Muscle of leg (tissue), 3 donors: ENCODE measurements at regions not wholly inside any gene's neighbourhood (a gene's known extent, or its start where the extent isn't known, plus 50 kb on each side); places are given as distances from the start of the nearest gene placed in this dataset.
"Not testable (repeated sequence)": the region's sequence is repeated elsewhere in the genome, so short reads cannot be mapped to it uniquely, and the experiment has no call there.

ENCODE experiments used
- DNase-seq: peaks from one replicate; pipeline ENCODE4 v3.0.0; 2013
- H3K27ac ChIP-seq: one replicate; pipeline ENCODE4 v1.5.1; 2013; ENCODE audit warnings: mild to moderate bottlenecking, low read length, control low read depth
- H3K27me3 ChIP-seq: one replicate; pipeline ENCODE4 v1.6.1; 2013; ENCODE audit warnings: low read length; ENCODE audit not compliant: control insufficient read depth, insufficient read depth
- H3K36me3 ChIP-seq: one replicate; pipeline ENCODE4 v1.6.1; 2013; ENCODE audit warnings: low read length; ENCODE audit not compliant: control insufficient read depth, insufficient read depth
- H3K4me1 ChIP-seq: one replicate; pipeline ENCODE4 v1.6.1; 2013; ENCODE audit warnings: low read length; ENCODE audit not compliant: control insufficient read depth, insufficient read depth
- H3K4me3 ChIP-seq: one replicate; pipeline ENCODE4 v1.5.1; 2013; ENCODE audit warnings: low read length, control low read depth
- H3K9me3 ChIP-seq: replicated peaks from 2 replicates; pipeline ENCODE4 v1.6.1; 2013; ENCODE audit warnings: low read depth, low read length; ENCODE audit not compliant: control insufficient read depth
- WGBS: methylation state at CpG from one replicate; pipeline ENCODE4 v1.1.5; 2013; ENCODE audit warnings: missing lambda C conversion rate; ENCODE audit not compliant: insufficient coverage; 5-methylcytosine and 5-hydroxymethylcytosine counted together

DNA sequence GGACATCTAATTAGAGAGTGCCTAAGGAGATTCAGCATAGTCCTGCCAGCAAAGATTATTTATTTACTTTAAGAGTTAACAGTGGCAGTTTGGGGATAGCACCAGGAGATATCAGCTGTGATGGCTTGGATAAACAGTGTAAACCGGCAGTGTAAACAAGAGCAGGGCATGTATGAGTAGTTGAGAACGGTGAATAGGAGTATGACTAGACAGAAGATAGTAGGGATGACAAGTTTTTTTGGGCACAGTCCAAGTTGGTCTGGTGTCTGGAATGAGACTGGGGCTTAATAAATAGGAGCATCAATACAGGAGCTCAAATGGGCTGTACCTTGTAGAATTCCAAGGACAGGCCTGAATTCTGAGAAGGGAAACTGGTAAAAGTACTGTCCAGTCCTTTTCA lies 123.0 kb upstream of the MDFIC2 start:
- H3K27ac ChIP-seq, H3K4me3 ChIP-seq, H3K9me3 ChIP-seq, H3K27me3 ChIP-seq, DNase-seq, H3K36me3 ChIP-seq, H3K4me1 ChIP-seq: not testable (repeated sequence)
- WGBS, result 78% methylated on average over 1 of the region's 2 CpGs

DNA sequence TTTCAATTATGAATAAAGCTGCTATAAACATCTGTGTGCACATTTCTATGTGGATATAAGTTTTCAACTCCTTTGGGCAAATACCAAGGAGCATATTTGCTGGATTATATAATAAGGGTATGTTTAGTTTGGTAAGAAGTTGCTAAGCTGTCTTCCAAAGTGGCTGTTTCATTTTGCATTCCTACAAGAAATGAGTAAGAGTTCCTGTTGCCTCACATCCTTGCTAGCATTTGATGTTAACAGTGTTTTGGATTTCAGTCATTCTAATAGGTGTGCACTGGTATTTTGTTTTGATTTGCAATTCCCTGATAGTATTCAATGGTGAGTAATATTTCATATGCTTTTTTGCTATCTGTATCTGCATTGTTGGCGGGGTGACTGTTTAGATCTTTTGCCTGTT lies 120.7 kb upstream of the MDFIC2 start:
- no peaks in the 10 kb centered on the region for H3K4me1 ChIP-seq
- no peaks in the 10 kb centered on the region for H3K27me3 ChIP-seq
- no peaks in the 10 kb centered on the region for H3K9me3 ChIP-seq
- no CpG with 5 or more reads among the region's 1 CpG for WGBS
- no peak for DNase-seq
- no peaks in the 10 kb centered on the region for H3K36me3 ChIP-seq
- no peak overlapping the region for H3K27ac ChIP-seq
- no peak overlapping the region for H3K4me3 ChIP-seq

DNA sequence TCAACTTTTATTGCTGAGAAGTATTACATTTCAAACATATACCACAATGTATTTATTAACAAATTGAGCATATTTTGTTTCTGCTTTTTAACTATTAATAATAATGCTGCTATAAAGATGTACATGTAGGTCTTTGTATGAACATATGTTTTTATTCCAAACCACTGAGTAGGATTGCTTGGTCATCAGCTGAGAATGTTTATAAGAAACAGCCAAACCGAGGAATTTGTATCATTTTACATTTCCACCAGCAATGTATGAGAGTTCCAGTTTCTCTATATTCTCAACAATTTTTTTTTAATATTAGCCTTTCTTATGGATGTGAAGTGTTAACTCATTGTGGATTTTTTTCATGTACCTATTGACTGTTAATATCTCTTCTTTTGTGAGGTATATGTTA lies 119.5 kb upstream of the MDFIC2 start:
- no peak overlapping the region for H3K27ac ChIP-seq
- H3K4me1 ChIP-seq, result no peaks in the 10 kb centered on the region
- no peaks in the 10 kb centered on the region for H3K27me3 ChIP-seq
- H3K4me3 ChIP-seq, result no peak overlapping the region
- H3K36me3 ChIP-seq, result no peaks in the 10 kb centered on the region
- no peak for DNase-seq
- WGBS, result no CpG with 5 or more reads among the region's 1 CpG
- no peaks in the 10 kb centered on the region for H3K9me3 ChIP-seq

DNA sequence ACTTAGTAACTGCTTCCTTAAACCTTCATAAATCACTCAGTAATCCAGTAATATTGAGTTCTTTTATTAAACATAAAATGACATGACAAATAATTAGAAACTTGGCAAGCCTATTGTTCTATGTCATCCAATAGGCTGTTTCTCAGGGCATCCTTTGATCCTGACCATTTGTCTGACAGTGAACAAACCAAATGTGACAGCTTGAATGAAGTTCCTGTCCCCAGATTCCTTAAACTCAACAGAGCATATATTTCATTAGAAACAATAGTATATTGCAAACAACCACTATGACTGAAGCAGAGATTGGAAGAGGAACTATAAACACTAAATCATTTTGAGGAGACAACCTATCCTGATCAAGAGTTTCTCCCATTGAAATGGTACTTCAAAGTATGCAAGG lies 113.6 kb upstream of the MDFIC2 start:
- H3K9me3 ChIP-seq, result no peaks in the 10 kb centered on the region
- no peaks in the 10 kb centered on the region for H3K36me3 ChIP-seq
- no peak for DNase-seq
- no peak overlapping the region for H3K4me3 ChIP-seq
- H3K4me1 ChIP-seq, result no peaks in the 10 kb centered on the region
- H3K27me3 ChIP-seq, result no peaks in the 10 kb centered on the region
- H3K27ac ChIP-seq, result no peak overlapping the region

DNA sequence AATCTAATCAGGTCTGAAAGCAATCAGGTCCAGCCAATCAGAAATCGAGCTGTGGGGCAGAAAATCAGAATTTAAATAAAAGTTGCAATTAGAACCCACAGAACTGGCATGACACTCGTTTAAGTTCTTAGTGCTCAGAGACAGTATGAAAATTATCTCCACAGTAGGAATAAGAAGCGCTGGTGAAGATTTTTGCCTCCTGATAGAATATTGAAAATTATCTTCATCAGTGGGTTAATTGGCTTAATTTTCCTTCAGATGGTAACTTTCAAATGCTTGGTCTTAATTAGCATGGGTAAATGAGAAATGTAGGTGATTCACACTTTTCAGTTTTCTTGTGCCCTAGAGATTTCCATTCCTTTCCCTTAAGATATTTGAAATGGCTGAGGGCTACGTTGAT lies 109.1 kb upstream of the MDFIC2 start:
- Histone ChIP-seq H3K27me3 (no peaks in the 10 kb centered on the region), H3K27ac (no peak overlapping the region), H3K4me3 (no peak overlapping the region), H3K9me3 (no peaks in the 10 kb centered on the region), H3K4me1 (no peaks in the 10 kb centered on the region), H3K36me3 (no peaks in the 10 kb centered on the region)
- no CpG with 5 or more reads among the region's 4 CpGs for WGBS
- no peak for DNase-seq

DNA sequence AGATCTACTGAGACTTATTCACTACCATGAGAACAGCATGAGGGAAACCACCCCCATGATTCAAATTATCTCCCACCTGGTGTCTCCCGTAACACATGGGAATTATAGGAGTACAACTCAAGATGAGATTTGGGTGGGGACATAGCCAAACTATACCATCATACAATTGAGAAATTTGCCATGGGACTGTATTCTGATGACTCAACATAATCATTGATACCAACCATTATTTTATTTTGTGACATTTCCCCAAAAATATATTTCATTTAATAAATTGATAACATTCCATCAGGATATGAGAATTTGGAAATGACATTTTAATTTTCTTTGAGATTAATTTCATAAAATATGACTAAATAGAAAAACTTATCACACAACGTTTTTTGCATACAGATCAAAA lies 96.6 kb upstream of the MDFIC2 start:
- no peak for DNase-seq
- no peaks in the 10 kb centered on the region for H3K27me3 ChIP-seq

DNA sequence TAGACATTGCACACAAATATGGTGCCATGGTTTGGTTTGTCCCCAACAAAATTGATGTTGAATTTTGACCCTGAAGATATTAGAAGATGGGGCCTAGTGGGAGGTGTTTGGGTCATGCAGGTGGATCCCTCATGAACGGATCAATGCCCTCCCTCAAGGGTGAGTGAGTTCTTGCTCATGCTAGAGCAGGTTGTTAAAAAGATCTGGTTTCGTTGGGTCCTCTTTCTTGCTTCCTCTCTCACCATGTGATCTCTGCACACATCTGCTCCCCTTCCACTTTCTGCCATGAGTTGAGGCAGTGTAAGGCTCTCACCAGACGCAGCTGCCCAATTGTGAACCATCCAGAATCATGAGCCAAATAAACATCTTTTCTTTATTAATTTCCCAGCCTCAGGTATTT lies 87.8 kb upstream of the MDFIC2 start:
- H3K27me3 ChIP-seq, result no peaks in the 10 kb centered on the region
- 83% methylated on average over 1 of the region's 3 CpGs for WGBS

More for the DNA sequence above, 96.6 kb upstream of the MDFIC2 start:
- no peak overlapping the region for H3K4me3 ChIP-seq
- WGBS, result no CpG with 5 or more reads among the region's 2 CpGs
- H3K9me3 ChIP-seq, result no peaks in the 10 kb centered on the region
- H3K27ac ChIP-seq, result no peak overlapping the region
- H3K36me3 ChIP-seq, result no peaks in the 10 kb centered on the region
- H3K4me1 ChIP-seq, result no peaks in the 10 kb centered on the region

DNA sequence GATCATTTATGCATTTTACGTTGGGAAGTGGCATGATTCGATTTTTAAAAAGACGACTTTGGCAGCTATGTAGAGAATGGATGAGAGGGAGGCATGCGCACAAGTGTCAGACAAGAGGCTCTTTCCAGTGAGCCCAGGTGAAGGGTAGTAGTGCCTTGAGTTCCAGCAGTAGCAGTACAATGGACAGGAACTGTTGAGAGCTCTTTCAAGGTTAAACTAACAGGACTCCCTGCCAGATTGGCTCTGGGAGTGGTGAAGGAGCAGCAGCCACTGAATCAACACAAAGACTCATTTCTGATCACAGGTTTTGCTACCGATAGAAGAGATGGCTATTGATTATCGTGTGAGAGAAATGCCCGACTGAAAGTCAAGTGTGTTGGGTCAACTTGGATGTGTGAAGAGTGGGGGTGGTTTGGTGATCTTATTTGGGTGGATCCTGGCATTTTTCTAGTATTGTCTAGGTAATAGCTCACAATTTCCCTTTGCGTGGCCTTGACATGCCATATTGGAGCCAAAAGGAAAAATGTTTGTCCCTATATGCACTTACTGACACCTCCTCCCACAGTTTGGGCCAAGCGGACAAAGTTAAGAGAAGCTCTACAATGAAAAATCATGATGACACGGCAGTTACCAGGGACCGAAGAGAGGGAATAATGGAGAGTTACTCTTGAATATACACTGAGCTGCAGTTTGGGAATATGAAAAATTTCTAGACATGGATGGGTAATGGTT lies 81.6 kb upstream of the MDFIC2 start:
- WGBS, result 98% methylated on average over 7 of the region's 11 CpGs
- Histone ChIP-seq H3K36me3 (no peaks in the 10 kb centered on the region), H3K4me3 (no peak overlapping the region), H3K4me1 (no peaks in the 10 kb centered on the region), H3K27me3 (no peaks in the 10 kb centered on the region), H3K9me3 (no peaks in the 10 kb centered on the region), H3K27ac (no peak overlapping the region)
- no peak for DNase-seq

More for the DNA sequence above, 87.8 kb upstream of the MDFIC2 start:
- Histone ChIP-seq H3K27ac (no peak overlapping the region), H3K4me3 (no peak overlapping the region), H3K4me1 (no peaks in the 10 kb centered on the region), H3K36me3 (no peaks in the 10 kb centered on the region), H3K9me3 (no peaks in the 10 kb centered on the region)
- DNase-seq, result no peak

DNA sequence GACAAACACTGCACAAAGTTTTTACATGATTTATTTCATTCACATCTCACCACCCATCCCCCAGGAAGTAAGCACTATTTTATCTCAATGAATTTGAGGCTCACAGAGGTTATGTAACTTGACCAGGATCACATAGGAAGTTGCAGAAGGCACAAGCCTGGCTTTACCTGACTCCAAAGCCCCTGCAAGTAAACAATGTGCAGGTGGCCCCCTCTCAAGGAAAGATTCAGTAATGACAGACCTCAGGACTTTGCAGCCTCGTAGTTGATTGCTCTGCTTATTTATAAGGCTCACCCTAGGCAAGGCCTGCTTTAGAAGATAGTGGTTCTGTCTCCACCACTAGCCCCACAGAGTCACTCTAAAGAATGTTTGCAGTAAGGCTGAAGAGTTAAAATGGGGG lies 79.8 kb upstream of the MDFIC2 start:
- WGBS, result 40% methylated on average over 1 of the region's 1 CpG
- H3K4me1 ChIP-seq, result no peaks in the 10 kb centered on the region

DNA sequence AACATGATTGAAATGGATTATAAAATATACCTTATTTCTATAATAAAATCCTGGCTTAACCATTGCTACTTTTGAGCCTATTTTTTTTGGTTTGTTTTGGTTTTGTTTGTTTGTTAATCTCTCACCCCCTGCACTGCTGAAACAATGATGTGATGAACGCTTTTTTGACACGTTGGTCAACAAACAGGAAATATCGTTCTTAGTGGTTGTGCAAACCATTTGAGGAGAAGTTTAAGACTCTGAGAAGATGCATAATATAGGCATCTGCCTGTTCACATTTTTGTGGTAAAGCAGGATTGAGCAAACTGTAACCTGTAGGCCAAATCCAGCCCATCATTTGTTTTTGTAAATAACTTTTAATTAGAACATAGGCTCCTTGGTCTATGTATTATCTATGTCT lies 75.5 kb upstream of the MDFIC2 start:
- Histone ChIP-seq H3K27ac (no peak overlapping the region), H3K4me3 (no peak overlapping the region), H3K27me3 (no peaks in the 10 kb centered on the region), H3K9me3 (no peaks in the 10 kb centered on the region), H3K36me3 (no peaks in the 10 kb centered on the region), H3K4me1 (no peaks in the 10 kb centered on the region)
- DNase-seq, result no peak
- no CpG with 5 or more reads among the region's 3 CpGs for WGBS

More for the DNA sequence above, 79.8 kb upstream of the MDFIC2 start:
- Histone ChIP-seq H3K4me3 (no peak overlapping the region), H3K27me3 (no peaks in the 10 kb centered on the region), H3K9me3 (no peaks in the 10 kb centered on the region), H3K36me3 (no peaks in the 10 kb centered on the region), H3K27ac (no peak overlapping the region)
- no peak for DNase-seq

DNA sequence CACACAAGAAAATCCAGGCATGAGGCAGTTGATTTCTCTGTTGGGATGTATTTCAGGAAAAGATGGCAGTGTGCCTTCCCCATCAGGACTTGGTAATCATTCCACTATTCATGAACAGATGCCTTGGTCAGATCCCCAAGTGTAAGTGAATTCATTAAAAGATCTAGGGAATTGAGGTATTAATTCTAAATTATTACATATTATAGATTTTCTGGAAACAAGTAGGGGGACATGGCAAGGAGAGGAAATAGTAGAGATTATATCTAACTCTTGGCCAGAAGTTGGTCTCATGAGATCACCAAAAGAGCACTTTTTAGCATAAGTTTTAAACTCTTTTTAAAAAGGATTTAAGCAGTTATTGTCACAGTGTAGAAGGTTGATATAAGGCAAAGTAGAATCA lies 74.4 kb upstream of the MDFIC2 start:
- DNase-seq, result peak; percentile 72
- H3K9me3 ChIP-seq, result no peaks in the 10 kb centered on the region

More for the DNA sequence above, 74.4 kb upstream of the MDFIC2 start:
- Histone ChIP-seq H3K4me3 (no peak overlapping the region), H3K27ac (no peak overlapping the region), H3K27me3 (no peaks in the 10 kb centered on the region), H3K4me1 (no peaks in the 10 kb centered on the region), H3K36me3 (no peaks in the 10 kb centered on the region)
